GM12874 (cell line): ENCODE measurements at regions not wholly inside any gene's neighbourhood (a gene's known extent, or its start where the extent isn't known, plus 50 kb on each side); places are given as distances from the start of the nearest gene placed in this dataset.

Experiments
- CTCF ChIP-seq: IDR thresholded peaks from 2 replicates; pipeline ENCODE4 v1.5.1; 2011; ENCODE audit warnings: low read depth, mild to moderate bottlenecking, control low read depth, low read length, moderate library complexity; ENCODE audit not compliant: insufficient read depth

DNA sequence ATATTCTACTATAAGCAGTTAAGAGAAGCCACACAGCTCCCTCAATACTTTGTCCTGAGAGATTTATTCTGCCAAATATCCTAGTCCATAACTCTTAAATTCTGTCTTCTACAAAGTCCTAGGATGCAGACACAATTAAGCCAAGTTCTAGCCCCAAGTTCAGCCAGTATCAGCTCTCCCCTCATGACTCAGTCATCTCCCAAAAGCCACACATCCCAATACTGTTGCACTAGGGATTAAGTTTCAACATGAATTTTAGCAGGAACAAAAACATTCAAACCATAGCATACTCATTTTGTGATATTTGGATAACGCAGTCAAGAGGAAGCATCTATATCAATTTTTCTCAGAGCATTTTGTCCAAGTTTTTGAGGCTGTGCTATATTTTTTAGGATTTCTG, 277.4 kb downstream of the FZD1 start:
- TF ChIP-seq CTCF: no peak

DNA sequence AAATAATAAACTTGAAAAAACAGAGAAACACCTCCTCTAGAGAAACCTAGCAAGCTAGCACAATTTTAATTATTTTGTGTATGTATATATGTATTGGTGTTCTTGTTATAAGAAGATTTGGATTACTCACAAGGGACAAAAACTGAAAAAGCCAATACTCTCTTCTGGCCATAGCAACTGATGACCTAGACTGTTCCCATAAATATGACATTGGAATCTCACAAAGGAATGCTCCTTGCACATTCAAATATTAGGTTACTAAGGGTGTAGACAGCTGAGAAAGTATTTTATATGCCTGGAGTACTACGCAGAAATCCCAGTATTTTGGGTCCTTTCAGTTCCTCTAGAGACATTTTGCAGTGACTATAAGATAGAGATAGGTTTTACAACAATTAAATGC, 279.4 kb downstream of the FZD1 start:
- no peak for TF ChIP-seq CTCF

GRCh38 chr7:91549878-91550277, 285.6 kb downstream of the FZD1 start:
- TF ChIP-seq CTCF: no peak

DNA sequence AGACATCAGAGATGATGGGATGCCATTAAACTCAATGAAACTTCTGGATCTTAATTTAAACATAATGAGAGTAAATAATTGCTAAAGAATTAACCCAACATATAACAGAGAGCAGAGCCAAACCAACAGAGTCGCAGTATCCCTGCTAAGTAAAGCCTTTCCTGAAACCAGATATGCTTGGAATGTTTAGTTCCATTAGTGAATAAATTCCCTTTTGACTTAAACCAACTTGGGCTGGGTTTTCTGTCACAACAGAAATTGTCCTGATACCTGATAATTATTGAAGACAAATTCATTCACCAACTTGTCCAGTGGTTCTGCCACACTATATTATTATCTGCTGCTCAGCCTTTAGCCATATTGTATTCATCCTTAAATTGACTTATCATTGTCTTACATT, 286.7 kb downstream of the FZD1 start:
- no peak for TF ChIP-seq CTCF

- no peak for TF ChIP-seq CTCF
Measured at GRCh38 chr7:91551377-91552175, 287.3 kb downstream of the FZD1 start.

- TF ChIP-seq CTCF: no peak
Measured at GRCh38 chr7:91553410-91553895, 289.2 kb downstream of the FZD1 start.

DNA sequence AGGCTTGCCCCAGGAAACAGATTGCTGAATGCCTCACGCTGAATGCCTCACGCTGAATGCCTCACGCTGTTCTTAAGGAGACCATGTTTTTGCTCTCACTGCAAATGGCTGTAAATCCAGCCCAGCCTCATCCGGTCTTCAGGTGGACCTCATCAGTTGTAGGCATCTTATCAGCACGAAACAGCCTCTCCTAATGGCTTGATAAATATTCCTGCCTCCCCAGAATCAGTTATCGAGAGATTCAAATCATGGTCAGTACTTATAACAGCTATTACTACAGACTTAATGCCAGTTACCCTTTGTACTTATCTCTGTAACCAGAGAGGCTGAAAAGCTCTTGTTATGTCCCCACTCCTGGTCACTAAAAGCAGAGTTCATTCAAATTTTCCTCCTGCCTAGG, 290.6 kb downstream of the FZD1 start:
- no peak for TF ChIP-seq CTCF
